DND-41 (cell line): ENCODE measurements at regions not wholly inside any gene's neighbourhood (a gene's known extent, or its start where the extent isn't known, plus 50 kb on each side); places are given as distances from the start of the nearest gene placed in this dataset.

ENCODE experiments used
- ATAC-seq: fragments of 200-7000 bp; cut with Tn5 transposase; 3 replicates; pipeline ENCODE4 v1.9.1; 2021; ENCODE audit warnings: low read depth; ENCODE audit not compliant: insufficient read depth
- DNase-seq: peaks from one replicate; pipeline ENCODE4 v3.0.0-alpha.2; 2020
- H2AFZ ChIP-seq: 2 replicates; pipeline ENCODE4 v1.6.0; 2012; ENCODE audit warnings: low read depth, low read length
- H3K27ac ChIP-seq: 2 replicates; pipeline ENCODE4 v1.5.1; 2012; ENCODE audit warnings: low read length, inconsistent platforms
- H3K27me3 ChIP-seq: fragments of 200-600 bp; sonication (generic); 2 replicates; pipeline ENCODE4 v1.6.0; 2012; ENCODE audit warnings: low read length, mild to moderate bottlenecking, inconsistent platforms; ENCODE audit not compliant: insufficient read depth, poor library complexity
- H3K36me3 ChIP-seq: 2 replicates; pipeline ENCODE4 v1.5.1; 2012; ENCODE audit warnings: low read length, inconsistent platforms; ENCODE audit not compliant: insufficient read depth
- H3K4me1 ChIP-seq: 2 replicates; pipeline ENCODE4 v1.5.1; 2012; ENCODE audit warnings: mild to moderate bottlenecking, low read length; ENCODE audit not compliant: insufficient read depth
- H3K4me2 ChIP-seq: 2 replicates; pipeline ENCODE4 v1.6.0; 2012; ENCODE audit warnings: mild to moderate bottlenecking, moderate library complexity, low read length, inconsistent platforms; ENCODE audit not compliant: insufficient read depth
- H3K4me3 ChIP-seq, 2 experiments: fragments of 200-600 bp in 1 of 2; shearing (Covaris generic) in 1 of 2; 2 replicates each; pipeline ENCODE4 v1.5.1; 2012 to 2016; ENCODE audit warnings: inconsistent platforms in 2 of 2, low read length in 2 of 2, mild to moderate bottlenecking in 2 of 2, low read depth in 1 of 2, moderate library complexity in 1 of 2
- H3K79me2 ChIP-seq: 2 replicates; pipeline ENCODE4 v1.6.0; 2012; ENCODE audit warnings: low read length, inconsistent platforms; ENCODE audit not compliant: insufficient read depth
- H3K9ac ChIP-seq: 2 replicates; pipeline ENCODE4 v1.6.0; 2012; ENCODE audit warnings: low read depth, mild to moderate bottlenecking, inconsistent platforms, low read length, moderate library complexity
- H3K9me3 ChIP-seq: 2 replicates; pipeline ENCODE4 v1.5.1; 2012; ENCODE audit warnings: low read length, moderate library complexity, mild to moderate bottlenecking, inconsistent platforms; ENCODE audit not compliant: insufficient read depth, severe bottlenecking
- H4K20me1 ChIP-seq: 2 replicates; pipeline ENCODE4 v1.6.0; 2012; ENCODE audit warnings: low read length; ENCODE audit not compliant: insufficient read depth
- CTCF ChIP-seq: IDR thresholded peaks from 2 replicates; pipeline ENCODE4 v1.5.1; 2012; ENCODE audit warnings: borderline replicate concordance, low read length, moderate library complexity, mild to moderate bottlenecking; ENCODE audit not compliant: poor library complexity, severe bottlenecking; ENCODE audit errors: extremely low read depth
- EZH2 ChIP-seq: IDR thresholded peaks from 3 replicates; pipeline ENCODE4 v1.6.1; 2012; ENCODE audit warnings: borderline replicate concordance, low read depth, mild to moderate bottlenecking, moderate library complexity, low read length, inconsistent platforms; ENCODE audit not compliant: severe bottlenecking

GRCh38 chr5:176171171-176171760, 67.0 kb upstream of the SIMC1 start:
- H3K36me3 ChIP-seq: no peaks in the 10 kb centered on the region
- H3K9me3 ChIP-seq: no peaks in the 10 kb centered on the region
- H4K20me1 ChIP-seq: no peaks in the 10 kb centered on the region
- H3K4me3 ChIP-seq: no peak overlapping the region
- ATAC-seq (no peak), DNase-seq (no peak)
- H3K27me3 ChIP-seq: peaks cover 21% of the 10 kb centered on the region
- H2AFZ ChIP-seq: no peak overlapping the region
- TF ChIP-seq EZH2 (no peak), CTCF (no peak)
- H3K4me1 ChIP-seq: no peaks in the 10 kb centered on the region
- no peaks in the 10 kb centered on the region for H3K79me2 ChIP-seq
- H3K9ac ChIP-seq: no peak overlapping the region
- no peak overlapping the region for H3K4me2 ChIP-seq
- H3K27ac ChIP-seq: no peak overlapping the region

- Histone ChIP-seq H3K9ac (no peak overlapping the region), H3K4me1 (no peaks in the 10 kb centered on the region), H3K9me3 (no peaks in the 10 kb centered on the region), H4K20me1 (no peaks in the 10 kb centered on the region), H3K4me2 (no peak overlapping the region), H3K36me3 (no peaks in the 10 kb centered on the region), H3K4me3 (no peak overlapping the region), H3K79me2 (no peaks in the 10 kb centered on the region), H3K27me3 (peaks cover 23% of the 10 kb centered on the region), H2AFZ (no peak overlapping the region), H3K27ac (no peak overlapping the region)
- ATAC-seq (no peak), DNase-seq (no peak)
- TF ChIP-seq EZH2 (no peak), CTCF (no peak)
Observed at GRCh38 chr5:176172246-176172645, 66.0 kb upstream of the SIMC1 start.

DNA sequence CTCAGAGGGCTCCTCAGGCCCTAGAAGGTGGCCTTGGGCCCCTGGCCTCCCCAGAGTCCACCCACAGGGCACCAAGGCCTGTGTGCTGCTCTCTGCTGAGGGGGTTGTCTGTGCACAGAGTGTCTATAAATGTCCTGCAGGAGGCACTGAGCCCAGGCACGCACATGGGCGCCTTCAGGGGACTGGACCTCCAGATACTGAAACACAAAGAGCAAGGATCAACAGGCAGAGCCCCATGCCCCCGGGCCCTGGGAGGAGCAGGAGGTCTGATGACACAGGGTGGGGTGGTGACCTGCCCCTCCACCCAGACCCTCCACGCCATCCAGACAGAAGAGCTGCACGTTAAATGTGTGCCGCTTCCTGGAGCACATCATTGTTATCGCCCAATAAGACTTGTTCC, 64.6 kb upstream of the SIMC1 start:
- no peak for TF ChIP-seq CTCF
- TF ChIP-seq EZH2: no peak
- DNase-seq (no peak), ATAC-seq (no peak)
- no peaks in the 10 kb centered on the region for H4K20me1 ChIP-seq
- H3K4me3 ChIP-seq: no peak overlapping the region
- peaks cover 22% of the 10 kb centered on the region for H3K27me3 ChIP-seq
- H2AFZ ChIP-seq: no peak overlapping the region
- H3K79me2 ChIP-seq: no peaks in the 10 kb centered on the region
- H3K27ac ChIP-seq: no peak overlapping the region
- H3K36me3 ChIP-seq: no peaks in the 10 kb centered on the region
- H3K4me2 ChIP-seq: no peak overlapping the region
- no peak overlapping the region for H3K9ac ChIP-seq
- H3K9me3 ChIP-seq: no peaks in the 10 kb centered on the region
- no peaks in the 10 kb centered on the region for H3K4me1 ChIP-seq
